ENCODE measurements at regions not wholly inside any gene's neighbourhood (a gene's known extent, or its start where the extent isn't known, plus 50 kb on each side); places are given as distances from the start of the nearest gene placed in this dataset.

GRCh38 chr12:126837697-126838096 is 1429.3 kb upstream of the TMEM132C start:
- no peaks in the 10 kb centered on the region for H3K27me3 Mint-ChIP-seq (ENCODE audit: low read depth in 2 of 2)
- Histone ChIP-seq H3K9me3 (ENCODE audit: control insufficient read depth, insufficient read depth, low read length) (peaks cover 9% of the 10 kb centered on the region), H3K4me3 (ENCODE audit: low read length) (no peak overlapping the region), H3K4me1 (ENCODE audit: control insufficient read depth, insufficient read depth, low read length) (no peaks in the 10 kb centered on the region), H3K36me3 (ENCODE audit: control insufficient read depth, insufficient read depth, low read length) (no peaks in the 10 kb centered on the region), H3K27ac (ENCODE audit: low read length) (no peak overlapping the region), H3K27me3 (ENCODE audit: control insufficient read depth, insufficient read depth, low read length) (no peaks in the 10 kb centered on the region)
- H3K4me3 Mint-ChIP-seq: no peak overlapping the region
- H3K27ac Mint-ChIP-seq: no peak overlapping the region
- no peaks in the 10 kb centered on the region for H3K4me1 Mint-ChIP-seq
- DNase-seq (no peak), ATAC-seq (no peak)
- TF ChIP-seq CTCF (IDR thresholded peaks at IDR 0.05): no peak
- peaks cover 14 to 15% of the 10 kb centered on the region in 2 donors for H3K9me3 Mint-ChIP-seq
- intact Hi-C loops (cut with micrococcal nuclease): no loop called here
- 85% methylated on average over 2 of the region's 2 CpGs for WGBS (ENCODE audit: insufficient coverage)
- H3K36me3 Mint-ChIP-seq: peaks cover 19% of the 10 kb centered on the region

GRCh38 chr12:126843915-126844669 is 1422.9 kb upstream of the TMEM132C start:
- 81% methylated on average over 9 of the region's 9 CpGs for WGBS (ENCODE audit: insufficient coverage)
- no peak for TF ChIP-seq CTCF (IDR thresholded peaks at IDR 0.05)

GRCh38 chr12:126847005-126847629 is 1419.9 kb upstream of the TMEM132C start:
- H3K36me3 Mint-ChIP-seq: no peaks in the 10 kb centered on the region
- Histone ChIP-seq H3K9me3 (ENCODE audit: control insufficient read depth, insufficient read depth, low read length) (no peaks in the 10 kb centered on the region), H3K36me3 (ENCODE audit: control insufficient read depth, insufficient read depth, low read length) (no peaks in the 10 kb centered on the region), H3K27ac (ENCODE audit: low read length) (no peak overlapping the region), H3K4me1 (ENCODE audit: control insufficient read depth, insufficient read depth, low read length) (no peaks in the 10 kb centered on the region), H3K4me3 (ENCODE audit: low read length) (no peak overlapping the region), H3K27me3 (ENCODE audit: control insufficient read depth, insufficient read depth, low read length) (no peaks in the 10 kb centered on the region)
- no peak overlapping the region for H3K27ac Mint-ChIP-seq
- no peaks in the 10 kb centered on the region for H3K4me1 Mint-ChIP-seq
- H3K9me3 Mint-ChIP-seq: peaks cover 0 to 6% of the 10 kb centered on the region in 2 donors
- no peak for TF ChIP-seq CTCF (IDR thresholded peaks at IDR 0.05)
- H3K4me3 Mint-ChIP-seq: no peak overlapping the region
- intact Hi-C loops (cut with micrococcal nuclease): no loop called here
- no peaks in the 10 kb centered on the region for H3K27me3 Mint-ChIP-seq (ENCODE audit: low read depth in 2 of 2)
- WGBS (ENCODE audit: insufficient coverage): 82% methylated on average over 5 of the region's 5 CpGs
- no peak for DNase-seq
- ATAC-seq: no peak

More at GRCh38 chr12:126843915-126844669, 1422.9 kb upstream of the TMEM132C start:
- intact Hi-C loops (cut with micrococcal nuclease): no loop called here
- no peaks in the 10 kb centered on the region for H3K9me3 ChIP-seq (ENCODE audit: control insufficient read depth, insufficient read depth, low read length)
- H3K27ac ChIP-seq (ENCODE audit: low read length): no peak overlapping the region
- Mint-ChIP-seq H3K4me1 (no peaks in the 10 kb centered on the region), H3K27me3 (ENCODE audit: low read depth in 2 of 2) (no peaks in the 10 kb centered on the region), H3K4me3 (no peak overlapping the region), H3K9me3 (peaks cover 2 to 9% of the 10 kb centered on the region in 2 donors), H3K27ac (no peak overlapping the region), H3K36me3 (no peaks in the 10 kb centered on the region)
- H3K27me3 ChIP-seq (ENCODE audit: control insufficient read depth, insufficient read depth, low read length): no peaks in the 10 kb centered on the region
- DNase-seq (no peak), ATAC-seq (no peak)
- no peaks in the 10 kb centered on the region for H3K36me3 ChIP-seq (ENCODE audit: control insufficient read depth, insufficient read depth, low read length)
- H3K4me1 ChIP-seq (ENCODE audit: control insufficient read depth, insufficient read depth, low read length): no peaks in the 10 kb centered on the region
- no peak overlapping the region for H3K4me3 ChIP-seq (ENCODE audit: low read length)

Data from natural killer cell (primary cell).